ENCODE measurements at regions not wholly inside any gene's neighbourhood (a gene's known extent, or its start where the extent isn't known, plus 50 kb on each side); places are given as distances from the start of the nearest gene placed in this dataset.

- RAD21 ChIA-PET (ENCODE audit: low non-redundant PET in 1 of 2, low total read pairs in 2 of 2, uncharacterized antibody in 2 of 2, unreplicated experiment in 2 of 2), result no interaction called here
- Histone ChIP-seq H3K9me3 (ENCODE audit: control insufficient read depth in 1 of 2, insufficient read depth in 1 of 2, low read depth in 1 of 2, low read length in 2 of 2) (no peaks in the 10 kb centered on the region), H3K36me3 (ENCODE audit: control insufficient read depth in 1 of 2, insufficient read depth in 2 of 2, low read length in 2 of 2) (no peaks in the 10 kb centered on the region), H3K9me2 (ENCODE audit: insufficient read depth) (no peaks in the 10 kb centered on the region), H2AFZ (ENCODE audit: low read depth, low read length, poor library complexity, severe bottlenecking) (no peak overlapping the region), H4K20me1 (ENCODE audit: insufficient read depth) (no peaks in the 10 kb centered on the region), H3K4me3 (replicated peaks in 1 of 2; ENCODE audit: low read depth in 1 of 2, low read length in 2 of 2) (no peak overlapping the region), H3K27ac (ENCODE audit: low read depth, low read length) (no peak overlapping the region), H3K4me2 (ENCODE audit: low read length) (no peak overlapping the region), H3K27me3 (ENCODE audit: insufficient read depth, low read length) (no peaks in the 10 kb centered on the region), H3K4me1 (ENCODE audit: control insufficient read depth in 1 of 2, insufficient read depth in 2 of 2, low read length in 2 of 2) (peaks cover 0 to 5% of the 10 kb centered on the region in 2 experiments; a peak in 1 of 4 replicates), H3K79me2 (ENCODE audit: insufficient read depth, low read length) (no peaks in the 10 kb centered on the region), H3K9ac (ENCODE audit: low read length) (no peak overlapping the region)
- POLR2A ChIA-PET, result no interaction called here
- no peak for TF ChIP-seq ZNF274 (IDR thresholded peaks at IDR 0.05; ENCODE audit: low read depth, low read length)
- no peak for TF ChIP-seq ZFX (IDR thresholded peaks at IDR 0.05)
- TF ChIP-seq POLR2AphosphoS5 (IDR thresholded peaks at IDR 0.05; ENCODE audit: low read depth, low read length), result no peak
- TF ChIP-seq YY1 (IDR thresholded peaks at IDR 0.05; ENCODE audit: extremely low read depth, insufficient replicate concordance, low read depth, low read length), result no peak
- TF ChIP-seq ZBTB33 (IDR thresholded peaks at IDR 0.05; ENCODE audit: extremely low read depth, insufficient replicate concordance, low read length), result no peak
- TF ChIP-seq, protein P1, sequence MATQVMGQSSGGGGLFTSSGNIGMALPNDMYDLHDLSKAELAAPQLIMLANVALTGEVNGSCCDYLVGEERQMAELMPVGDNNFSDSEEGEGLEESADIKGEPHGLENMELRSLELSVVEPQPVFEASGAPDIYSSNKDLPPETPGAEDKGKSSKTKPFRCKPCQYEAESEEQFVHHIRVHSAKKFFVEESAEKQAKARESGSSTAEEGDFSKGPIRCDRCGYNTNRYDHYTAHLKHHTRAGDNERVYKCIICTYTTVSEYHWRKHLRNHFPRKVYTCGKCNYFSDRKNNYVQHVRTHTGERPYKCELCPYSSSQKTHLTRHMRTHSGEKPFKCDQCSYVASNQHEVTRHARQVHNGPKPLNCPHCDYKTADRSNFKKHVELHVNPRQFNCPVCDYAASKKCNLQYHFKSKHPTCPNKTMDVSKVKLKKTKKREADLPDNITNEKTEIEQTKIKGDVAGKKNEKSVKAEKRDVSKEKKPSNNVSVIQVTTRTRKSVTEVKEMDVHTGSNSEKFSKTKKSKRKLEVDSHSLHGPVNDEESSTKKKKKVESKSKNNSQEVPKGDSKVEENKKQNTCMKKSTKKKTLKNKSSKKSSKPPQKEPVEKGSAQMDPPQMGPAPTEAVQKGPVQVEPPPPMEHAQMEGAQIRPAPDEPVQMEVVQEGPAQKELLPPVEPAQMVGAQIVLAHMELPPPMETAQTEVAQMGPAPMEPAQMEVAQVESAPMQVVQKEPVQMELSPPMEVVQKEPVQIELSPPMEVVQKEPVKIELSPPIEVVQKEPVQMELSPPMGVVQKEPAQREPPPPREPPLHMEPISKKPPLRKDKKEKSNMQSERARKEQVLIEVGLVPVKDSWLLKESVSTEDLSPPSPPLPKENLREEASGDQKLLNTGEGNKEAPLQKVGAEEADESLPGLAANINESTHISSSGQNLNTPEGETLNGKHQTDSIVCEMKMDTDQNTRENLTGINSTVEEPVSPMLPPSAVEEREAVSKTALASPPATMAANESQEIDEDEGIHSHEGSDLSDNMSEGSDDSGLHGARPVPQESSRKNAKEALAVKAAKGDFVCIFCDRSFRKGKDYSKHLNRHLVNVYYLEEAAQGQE (IDR thresholded peaks at IDR 0.05; ENCODE audit: low read depth), result no peak
- TF ChIP-seq FOSL1 (IDR thresholded peaks at IDR 0.05; ENCODE audit: low read depth), result no peak
- no peak for TF ChIP-seq SP1 (IDR thresholded peaks at IDR 0.05; ENCODE audit: low read depth)
- no peak for TF ChIP-seq EGR1 (IDR thresholded peaks at IDR 0.05; ENCODE audit: low read depth)
- TF ChIP-seq CTCF (IDR thresholded peaks at IDR 0.05 in 2 of 3, conservative IDR thresholded peaks at IDR 0.05 in 1 of 3; ENCODE audit: borderline replicate concordance in 1 of 3, insufficient read depth in 1 of 3, low read depth in 2 of 3, low read length in 2 of 3), result no peak
- no peak for TF ChIP-seq ATF3 (IDR thresholded peaks at IDR 0.05)
- no peak for TF ChIP-seq CBX3 (IDR thresholded peaks at IDR 0.05; ENCODE audit: low read depth)
- TF ChIP-seq EZH2 (IDR thresholded peaks at IDR 0.05), result no peak
- no peak for TF ChIP-seq SRF (IDR thresholded peaks at IDR 0.05; ENCODE audit: low read depth)
- no peak for TF ChIP-seq SIN3A (IDR thresholded peaks at IDR 0.05; ENCODE audit: low read depth)
- TF ChIP-seq MAX (IDR thresholded peaks at IDR 0.05), result no peak
- no peak for TF ChIP-seq RAD21 (IDR thresholded peaks at IDR 0.05; ENCODE audit: low read depth)
- no peak for TF ChIP-seq CEBPB (IDR thresholded peaks at IDR 0.05; ENCODE audit: low read depth)
- TF ChIP-seq EZH2phosphoT487 (IDR thresholded peaks at IDR 0.05; ENCODE audit: borderline replicate concordance), result no peak
- no peak for TF ChIP-seq TCF7L2 (IDR thresholded peaks at IDR 0.05; ENCODE audit: borderline replicate concordance, extremely low read depth, insufficient read depth, insufficient read length)
- DNase-seq (ENCODE audit: low read depth, low spot score) (no peak), ATAC-seq (no peak)
- CTCF ChIA-PET, result no interaction called here
- intact Hi-C loops (cut with micrococcal nuclease), result no loop called here
- BruUV-seq (replicated peaks), result no TSS peak
Observed at GRCh38 chr6:37089783-37090182, 80.2 kb upstream of the PIM1 start.
